Pancreas (tissue), 10 donors: ENCODE measurements at regions not wholly inside any gene's neighbourhood (a gene's known extent, or its start where the extent isn't known, plus 50 kb on each side); places are given as distances from the start of the nearest gene placed in this dataset.

Experiments used
- ATAC-seq, 4 donors: fragments of 200-7000 bp; cut with Tn5 transposase; one replicate each; pipeline versions ENCODE4 v1.8.0 to v1.9.1; 2020; ENCODE audit warnings: mild to moderate bottlenecking in 4 of 4, moderate library complexity in 4 of 4
- DNase-seq, 6 donors: peaks; one replicate each; pipeline ENCODE4 v3.0.0-alpha.2; 2020
- FAIRE-seq: peaks from 2 replicates; lab custom pipeline; 2012; peaks lifted over from hg19 to GRCh38; lab: Jason Lieb, UNC
- H3K27ac ChIP-seq, 4 donors: fragments of 200-600 bp; sonication (generic); 1 replicate in 3 of 4; 2 replicates in 1 of 4; pipeline versions ENCODE4 v1.5.0 to v1.8.0; 2020
- H3K27me3 ChIP-seq, 4 donors: fragments of 200-600 bp; one replicate each; pipeline ENCODE4 v1.8.0; 2021
- H3K36me3 ChIP-seq, 3 donors: fragments of 200-600 bp; sonication (generic) in 1 of 3; one replicate each; pipeline versions ENCODE4 v1.5.0 to v1.8.0; 2020 to 2021
- H3K4me1 ChIP-seq, 3 donors: fragments of 200-600 bp; one replicate each; pipeline ENCODE4 v1.8.0; 2021
- H3K4me3 ChIP-seq, 4 donors: fragments of 200-600 bp; sonication (generic) in 2 of 4; one replicate each; pipeline versions ENCODE4 v1.5.0 to v1.8.0; 2020 to 2021
- H3K9me3 ChIP-seq, 4 donors: fragments of 200-600 bp; one replicate each; pipeline ENCODE4 v1.8.0; 2021
- WGBS, 2 donors: extraction: QIAGEN DNeasy Blood & Tissue Kit; methylation state at CpG; one replicate each; pipeline ENCODE4 v1.1.7; 2013; 5-methylcytosine and 5-hydroxymethylcytosine counted together
- intact Hi-C, 3 donors: fragments of 100-400 bp; cut with DNase I; formaldehyde crosslinking; loops; one replicate each; pipeline versions ENCODE4 v1.11.1 to v1.14.2; 2022
- TF ChIP-seq, protein P1 (sequence below), 4 donors: fragments of 200-600 bp; sonication (generic) in 3 of 4; IDR thresholded peaks; one replicate each; pipeline versions ENCODE4 v1.5.0 to v1.8.0; 2021; ENCODE audit warnings: antibody characterized with exemption in 4 of 4
- donor health status: healthy with polysubstance abuse.
- donor health status: DM: no; HTN: no; CAD: no; lungs with moderate emphysema.
- donor health status: DM: no; HTN: no; CAD: no.
- donor health status: control.
- donor health status: control.
- donor health status: Bipolar disorder and iron deficiency.
- donor health status: DM: yes; HTN: yes; CAD: no.
- donor health status: DM: no; HTN: no; CAD: no.
- donor health status: DM: no; HTN: no; CAD: no.
- donor health status: DM: yes; HTN: yes; CAD: no.

GRCh38 chr2:20939931-20940795 lies 103.7 kb downstream of the APOB start:
- ATAC-seq (no peak), DNase-seq (no peak), FAIRE-seq (no peak)
- TF ChIP-seq, protein P1, sequence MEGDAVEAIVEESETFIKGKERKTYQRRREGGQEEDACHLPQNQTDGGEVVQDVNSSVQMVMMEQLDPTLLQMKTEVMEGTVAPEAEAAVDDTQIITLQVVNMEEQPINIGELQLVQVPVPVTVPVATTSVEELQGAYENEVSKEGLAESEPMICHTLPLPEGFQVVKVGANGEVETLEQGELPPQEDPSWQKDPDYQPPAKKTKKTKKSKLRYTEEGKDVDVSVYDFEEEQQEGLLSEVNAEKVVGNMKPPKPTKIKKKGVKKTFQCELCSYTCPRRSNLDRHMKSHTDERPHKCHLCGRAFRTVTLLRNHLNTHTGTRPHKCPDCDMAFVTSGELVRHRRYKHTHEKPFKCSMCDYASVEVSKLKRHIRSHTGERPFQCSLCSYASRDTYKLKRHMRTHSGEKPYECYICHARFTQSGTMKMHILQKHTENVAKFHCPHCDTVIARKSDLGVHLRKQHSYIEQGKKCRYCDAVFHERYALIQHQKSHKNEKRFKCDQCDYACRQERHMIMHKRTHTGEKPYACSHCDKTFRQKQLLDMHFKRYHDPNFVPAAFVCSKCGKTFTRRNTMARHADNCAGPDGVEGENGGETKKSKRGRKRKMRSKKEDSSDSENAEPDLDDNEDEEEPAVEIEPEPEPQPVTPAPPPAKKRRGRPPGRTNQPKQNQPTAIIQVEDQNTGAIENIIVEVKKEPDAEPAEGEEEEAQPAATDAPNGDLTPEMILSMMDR (IDR thresholded peaks at IDR 0.05), result no peak
- 60 to 65% methylated on average over 13 of the region's 13 CpGs for WGBS, 2 donors
- no peaks in the 10 kb centered on the region for H3K4me1 ChIP-seq
- no peak overlapping the region for H3K27ac ChIP-seq
- H3K27me3 ChIP-seq, result no peaks in the 10 kb centered on the region
- no peak overlapping the region for H3K4me3 ChIP-seq
- no peaks in the 10 kb centered on the region for H3K36me3 ChIP-seq
- intact Hi-C loops, result no loop called here
- H3K9me3 ChIP-seq, result no peaks in the 10 kb centered on the region

GRCh38 chr2:20937353-20937752 lies 106.5 kb downstream of the APOB start:
- H3K27ac ChIP-seq, result no peak overlapping the region
- intact Hi-C loops, result no loop called here
- FAIRE-seq, result no peak
- no peak for DNase-seq
- WGBS, 2 donors, result 42 to 65% methylated on average over 1 of the region's 1 CpG
- ATAC-seq, result no peak
- H3K4me3 ChIP-seq, result no peak overlapping the region
- no peaks in the 10 kb centered on the region for H3K36me3 ChIP-seq
- H3K9me3 ChIP-seq, result no peaks in the 10 kb centered on the region
- TF ChIP-seq, protein P1 (IDR thresholded peaks at IDR 0.05), result no peak
- no peaks in the 10 kb centered on the region for H3K27me3 ChIP-seq
- H3K4me1 ChIP-seq, result no peaks in the 10 kb centered on the region

GRCh38 chr2:20935168-20935775 lies 108.6 kb downstream of the APOB start:
- Histone ChIP-seq H3K9me3 (no peaks in the 10 kb centered on the region), H3K27me3 (no peaks in the 10 kb centered on the region), H3K4me3 (no peak overlapping the region), H3K36me3 (no peaks in the 10 kb centered on the region), H3K27ac (peak overlapping the region in 1 of 4 donors; percentile 28), H3K4me1 (no peaks in the 10 kb centered on the region)
- 34% methylated on average over 11 of the region's 11 CpGs for WGBS, 2 donors
- intact Hi-C loops, result no loop called here
- DNase-seq (no peak), ATAC-seq (peak in 3 of 4 donors; percentile 16 to 46 (median 44)), FAIRE-seq (no peak)
- TF ChIP-seq, protein P1 (IDR thresholded peaks at IDR 0.05), result no peak

DNA sequence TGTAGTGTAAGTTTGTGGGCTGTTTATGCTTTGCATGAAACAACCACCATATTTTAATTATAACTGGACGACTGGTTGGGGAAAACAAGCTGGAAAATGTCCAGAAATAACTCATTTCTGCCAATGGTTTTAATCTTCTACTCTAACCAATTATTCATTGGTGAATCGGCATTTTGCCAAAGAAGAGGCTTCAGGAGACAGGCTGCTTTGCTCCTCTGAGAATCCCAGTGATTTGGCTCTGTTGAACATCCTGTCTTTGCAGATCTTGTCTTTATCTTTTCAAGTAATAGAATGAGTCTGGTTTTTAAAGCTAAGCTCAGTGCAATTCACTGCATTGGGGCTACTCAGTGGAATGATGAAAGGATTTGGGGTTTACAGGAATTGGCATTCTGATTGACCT lies 109.6 kb downstream of the APOB start:
- Histone ChIP-seq H3K36me3 (no peaks in the 10 kb centered on the region), H3K27ac (no peak overlapping the region), H3K27me3 (no peaks in the 10 kb centered on the region), H3K4me3 (no peak overlapping the region), H3K9me3 (no peaks in the 10 kb centered on the region), H3K4me1 (no peaks in the 10 kb centered on the region)
- DNase-seq (no peak), ATAC-seq (no peak), FAIRE-seq (no peak)
- intact Hi-C loops, result no loop called here
- WGBS, 2 donors, result 32 to 33% methylated on average over 2 of the region's 2 CpGs
- TF ChIP-seq, protein P1 (IDR thresholded peaks at IDR 0.05), result no peak

DNA sequence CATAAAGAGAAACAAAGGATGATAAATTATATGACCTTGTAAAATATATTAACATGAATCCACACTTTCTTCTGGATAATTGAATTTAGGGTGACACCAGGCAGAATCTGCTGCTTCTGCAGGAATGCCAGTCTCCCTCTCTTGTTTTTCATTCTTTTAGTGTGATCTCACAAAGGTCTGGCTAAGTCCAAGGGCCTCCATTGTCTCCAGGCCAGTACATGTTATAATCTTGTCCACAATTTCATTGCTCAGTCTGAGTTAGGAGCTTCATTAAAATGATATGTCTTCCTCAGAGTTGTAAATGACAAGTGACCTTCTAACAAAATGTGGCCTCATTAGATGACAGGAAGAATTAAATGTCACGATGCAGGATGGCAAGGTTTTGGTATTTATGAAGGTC lies 110.2 kb downstream of the APOB start:
- Histone ChIP-seq H3K27ac (no peak overlapping the region), H3K4me1 (no peaks in the 10 kb centered on the region), H3K4me3 (no peak overlapping the region), H3K36me3 (no peaks in the 10 kb centered on the region), H3K27me3 (no peaks in the 10 kb centered on the region), H3K9me3 (no peaks in the 10 kb centered on the region)
- intact Hi-C loops, result no loop called here
- TF ChIP-seq, protein P1 (IDR thresholded peaks at IDR 0.05), result no peak
- FAIRE-seq (no peak), ATAC-seq (no peak), DNase-seq (no peak)
- 51 to 55% methylated on average over 1 of the region's 1 CpG for WGBS, 2 donors
